HG02938 (cell line): ENCODE measurements at regions not wholly inside any gene's neighbourhood (a gene's known extent, or its start where the extent isn't known, plus 50 kb on each side); places are given as distances from the start of the nearest gene placed in this dataset.
"Not testable (repeated sequence)": the region's sequence is repeated elsewhere in the genome, so short reads cannot be mapped to it uniquely, and the experiment has no call there.

Source experiments
- ATAC-seq: cut with Tn5 transposase; IDR thresholded peaks from one replicate; pipeline ENCODE4 v1.9.1; 2021; ENCODE audit warnings: mild to moderate bottlenecking, moderate library complexity; ENCODE audit not compliant: unreplicated experiment

- ATAC-seq: no peak
Measured at GRCh38 chr9:38195737-38196161, 126.7 kb upstream of the SHB start.

DNA sequence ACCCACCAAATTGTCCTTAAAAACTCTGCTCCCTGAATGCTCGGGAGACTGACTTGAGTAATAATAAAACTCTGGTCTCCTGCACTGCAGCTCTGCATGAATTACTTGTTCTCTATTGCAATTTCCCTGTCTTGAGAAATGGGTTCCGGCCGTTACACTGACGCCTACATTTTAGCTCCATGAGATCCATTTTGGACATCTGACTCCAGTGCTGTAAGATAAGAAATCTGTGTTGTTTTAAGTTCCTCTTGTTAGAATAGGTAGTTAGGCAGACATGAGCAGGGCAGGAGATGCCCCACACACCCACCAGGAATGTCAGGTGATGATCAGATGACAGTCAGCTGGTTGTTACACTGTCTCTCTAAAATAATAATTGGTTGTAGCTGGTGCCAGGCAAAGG lies 125.8 kb upstream of the SHB start:
- no peak for ATAC-seq

DNA sequence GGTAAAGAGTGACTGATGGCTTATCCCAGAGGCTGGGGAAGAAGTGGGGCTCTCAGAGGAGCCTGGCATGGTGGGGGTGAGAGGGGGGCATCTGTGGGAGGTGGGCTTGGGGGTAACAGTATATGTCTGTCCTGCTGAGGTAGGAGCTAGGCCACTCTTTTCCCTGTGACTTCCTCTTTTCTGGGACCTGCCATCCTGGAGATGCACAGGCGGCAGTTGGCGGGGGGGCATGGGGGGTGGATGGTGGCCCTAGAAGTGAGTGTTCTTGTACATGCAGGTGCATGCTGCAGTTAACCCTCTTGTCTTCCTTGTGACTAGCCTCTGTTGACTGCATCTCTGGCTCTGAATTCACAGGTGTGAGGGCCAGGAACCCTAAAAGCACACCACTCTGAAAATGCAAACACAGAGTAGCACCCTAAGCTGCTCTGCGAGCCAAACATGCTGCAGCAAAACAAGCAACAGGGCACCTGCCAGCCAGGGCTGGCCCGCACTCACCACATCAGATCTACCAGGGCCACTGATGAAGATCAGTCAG lies 123.8 kb upstream of the SHB start:
- no peak for ATAC-seq

DNA sequence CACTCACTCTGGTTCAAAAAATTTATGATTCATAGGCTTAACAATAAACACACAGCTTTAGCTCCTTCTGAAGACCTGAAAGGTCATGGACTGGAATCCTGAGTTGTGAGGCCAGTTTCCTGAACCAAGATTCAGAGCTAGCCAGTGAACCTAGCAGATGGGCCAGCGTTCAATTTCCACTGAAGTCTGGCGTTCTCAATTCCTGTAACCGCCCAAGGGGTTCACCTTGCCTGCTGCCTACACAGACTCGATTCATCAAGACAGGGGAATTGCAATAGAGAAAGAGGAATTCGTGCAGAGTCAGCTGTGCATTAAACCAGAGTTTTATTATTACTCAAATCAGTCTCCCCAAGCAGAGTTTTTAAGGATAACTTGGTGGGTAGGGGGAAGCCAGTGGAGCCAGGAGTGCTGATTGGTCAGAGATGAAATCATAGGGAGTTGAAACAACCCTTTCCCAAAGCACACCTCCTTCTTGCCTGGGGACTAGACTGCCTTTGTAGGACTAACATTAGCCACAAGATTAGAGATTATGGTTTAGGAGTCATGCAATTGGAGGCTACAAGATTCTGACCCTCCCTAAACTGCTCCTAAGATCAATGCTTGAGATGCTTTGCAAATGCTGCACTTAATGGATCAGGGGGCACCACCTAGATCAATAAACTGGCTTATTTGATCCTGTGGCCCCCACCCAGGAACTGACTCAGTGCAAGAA lies 117.5 kb upstream of the SHB start:
- ATAC-seq: no peak

GRCh38 chr9:38185647-38186403 lies 116.8 kb upstream of the SHB start:
- ATAC-seq: no peak

DNA sequence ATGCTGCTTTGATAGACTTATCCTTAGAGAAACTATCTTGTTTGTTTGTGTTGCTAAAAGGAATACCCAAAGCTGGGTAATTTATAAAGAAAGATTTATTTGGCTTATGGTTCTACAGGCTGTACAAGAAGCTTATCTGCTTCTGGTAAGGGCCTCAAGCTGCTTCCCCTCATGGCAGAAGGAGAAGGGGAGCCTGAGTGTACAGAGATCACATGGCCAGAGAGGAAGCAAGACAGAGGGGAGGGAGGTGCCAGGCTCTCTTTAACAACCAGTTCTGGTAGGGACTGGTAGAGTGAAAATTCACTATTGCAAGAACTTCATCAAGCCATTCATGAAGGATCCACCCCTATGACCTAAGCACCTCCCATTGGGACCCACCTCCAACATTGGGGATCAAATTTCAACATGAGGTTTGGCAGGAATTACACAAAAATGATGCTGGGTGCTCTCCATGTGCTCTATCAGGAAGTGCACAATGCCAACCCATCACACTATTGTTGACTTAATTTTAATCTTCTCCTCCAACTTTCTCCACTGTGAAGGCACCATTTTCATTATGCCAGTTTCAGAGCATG lies 115.1 kb upstream of the SHB start:
- no peak for ATAC-seq

GRCh38 chr9:38182321-38182720 lies 113.3 kb upstream of the SHB start:
- no peak for ATAC-seq

GRCh38 chr9:38181866-38182265 lies 112.8 kb upstream of the SHB start:
- no peak for ATAC-seq

GRCh38 chr9:38181232-38181631 lies 112.2 kb upstream of the SHB start:
- ATAC-seq: no peak

- ATAC-seq: no peak
Measured at GRCh38 chr9:38180656-38181055, 111.6 kb upstream of the SHB start.

GRCh38 chr9:38179965-38180364 lies 110.9 kb upstream of the SHB start:
- ATAC-seq: no peak

- ATAC-seq: no peak
Measured at GRCh38 chr9:38178237-38178636, 109.2 kb upstream of the SHB start.

DNA sequence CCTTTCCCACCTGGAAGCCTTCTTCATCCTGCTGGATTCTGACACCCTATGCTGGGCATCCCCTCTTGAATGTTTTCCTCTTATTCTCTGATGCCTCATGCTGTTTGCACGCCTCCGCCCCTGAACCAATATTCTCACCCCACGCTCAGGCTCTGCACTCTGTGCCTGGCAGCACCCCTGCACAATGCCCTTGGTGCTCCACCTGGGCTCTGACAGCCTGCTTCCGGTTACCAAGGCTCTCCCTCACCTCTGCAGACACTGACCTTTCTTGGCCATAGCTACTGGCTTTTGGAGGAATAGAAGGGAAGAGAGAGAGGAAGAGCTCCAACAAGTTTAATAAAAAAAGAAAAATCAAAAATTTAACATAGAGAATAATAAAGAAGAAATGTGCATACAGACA lies 108.7 kb upstream of the SHB start:
- no peak for ATAC-seq

- no peak for ATAC-seq
Measured at GRCh38 chr9:38176251-38176650, 107.2 kb upstream of the SHB start.

DNA sequence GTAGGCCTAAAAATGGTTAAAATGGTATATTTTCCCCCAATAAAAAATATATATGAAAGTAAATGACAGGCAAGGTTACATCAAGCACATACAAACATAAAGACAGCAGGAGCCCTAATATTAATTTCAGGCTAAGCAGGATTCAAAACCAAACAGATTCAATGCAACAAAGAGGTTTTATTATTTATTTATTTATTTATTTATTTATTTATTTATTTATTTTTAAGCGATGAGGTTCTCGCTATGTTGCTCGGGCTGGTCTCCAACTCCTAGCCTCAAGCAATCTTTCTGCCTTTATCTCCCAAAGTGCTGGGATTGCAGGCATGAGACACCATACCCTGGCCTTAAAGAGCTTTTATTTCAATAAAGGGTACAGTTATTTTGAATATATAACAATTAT lies 106.4 kb upstream of the SHB start:
- ATAC-seq: no peak

- no peak for ATAC-seq
Measured at GRCh38 chr9:38172586-38172985, 103.6 kb upstream of the SHB start.

- ATAC-seq: no peak
Measured at GRCh38 chr9:38171926-38172325, 102.9 kb upstream of the SHB start.

DNA sequence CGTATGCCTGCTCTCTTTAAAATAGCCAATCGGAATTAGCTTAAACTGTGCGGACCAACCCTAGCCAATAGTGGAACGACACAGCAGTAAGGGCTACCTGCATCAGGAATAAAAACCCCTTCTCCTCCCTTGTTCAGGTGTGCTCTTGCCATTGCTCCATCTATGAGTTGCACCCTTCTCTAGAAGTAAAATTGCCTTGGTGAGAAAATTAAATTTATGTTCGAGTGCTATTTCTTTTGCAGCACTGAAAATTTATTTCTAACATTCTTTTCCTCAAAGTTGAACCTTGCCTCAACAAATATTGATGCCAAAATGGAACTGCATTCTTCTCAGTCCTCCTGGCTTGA lies 102.5 kb upstream of the SHB start:
- ATAC-seq: no peak

- ATAC-seq: not testable (repeated sequence)
Measured at GRCh38 chr9:38170763-38171537, 101.9 kb upstream of the SHB start.

- ATAC-seq: not testable (repeated sequence)
Measured at GRCh38 chr9:38170155-38170554, 101.1 kb upstream of the SHB start.

GRCh38 chr9:38166501-38166900 lies 97.5 kb upstream of the SHB start:
- no peak for ATAC-seq
